GM19395 (cell line): ENCODE measurements at regions not wholly inside any gene's neighbourhood (a gene's known extent, or its start where the extent isn't known, plus 50 kb on each side); places are given as distances from the start of the nearest gene placed in this dataset.
"Not testable (repeated sequence)": the region's sequence is repeated elsewhere in the genome, so short reads cannot be mapped to it uniquely, and the experiment has no call there.

Experiments
- ATAC-seq: cut with Tn5 transposase; IDR thresholded peaks from one replicate; pipeline ENCODE4 v1.9.1; 2021; ENCODE audit warnings: mild to moderate bottlenecking, moderate library complexity; ENCODE audit not compliant: unreplicated experiment

- no peak for ATAC-seq
Observed at GRCh38 chr13:111064661-111065060, 50.4 kb upstream of the ARHGEF7 start.

GRCh38 chr13:111062966-111063365 lies 52.1 kb upstream of the ARHGEF7 start:
- ATAC-seq: no peak

GRCh38 chr13:111062305-111062704 lies 52.8 kb upstream of the ARHGEF7 start:
- no peak for ATAC-seq

GRCh38 chr13:111061358-111062045 lies 53.6 kb upstream of the ARHGEF7 start:
- no peak for ATAC-seq

GRCh38 chr13:111060237-111060919 lies 54.7 kb upstream of the ARHGEF7 start:
- no peak for ATAC-seq

GRCh38 chr13:111058796-111059506 lies 56.2 kb upstream of the ARHGEF7 start:
- no peak for ATAC-seq

GRCh38 chr13:111058339-111058738 lies 56.8 kb upstream of the ARHGEF7 start:
- not testable (repeated sequence) for ATAC-seq

GRCh38 chr13:111051726-111052232 lies 63.3 kb upstream of the ARHGEF7 start:
- ATAC-seq: not testable (repeated sequence)

- ATAC-seq: no peak
Observed at GRCh38 chr13:111051041-111051725, 63.9 kb upstream of the ARHGEF7 start.

- no peak for ATAC-seq
Observed at GRCh38 chr13:111050539-111050879, 64.6 kb upstream of the ARHGEF7 start.

- ATAC-seq: no peak
Observed at GRCh38 chr13:111049791-111050538, 65.1 kb upstream of the ARHGEF7 start.

GRCh38 chr13:111048387-111048786 lies 66.7 kb upstream of the ARHGEF7 start:
- ATAC-seq: no peak

GRCh38 chr13:111047326-111047725 lies 67.8 kb upstream of the ARHGEF7 start:
- ATAC-seq: no peak

- peak; percentile 82 for ATAC-seq
Observed at GRCh38 chr13:111046590-111047141, 68.4 kb upstream of the ARHGEF7 start.

GRCh38 chr13:111045170-111045569 lies 69.9 kb upstream of the ARHGEF7 start:
- no peak for ATAC-seq

- no peak for ATAC-seq
Observed at GRCh38 chr13:111044087-111044830, 70.9 kb upstream of the ARHGEF7 start.

GRCh38 chr13:111043575-111043982 lies 71.5 kb upstream of the ARHGEF7 start:
- ATAC-seq: no peak

- ATAC-seq: no peak
Observed at GRCh38 chr13:111042661-111043226, 72.4 kb upstream of the ARHGEF7 start.

- ATAC-seq: no peak
Observed at GRCh38 chr13:111040830-111041229, 74.3 kb upstream of the ARHGEF7 start.
